MM.1S (cell line): ENCODE measurements at regions not wholly inside any gene's neighbourhood (a gene's known extent, or its start where the extent isn't known, plus 50 kb on each side); places are given as distances from the start of the nearest gene placed in this dataset.

Experiments used
- DNase-seq: peaks from one replicate; pipeline ENCODE4 v3.0.0-alpha.2; 2015
- H2AFZ ChIP-seq: fragments of 300-600 bp; sonication (generic); 2 replicates; pipeline ENCODE4 v1.6.0; 2016; ENCODE audit warnings: antibody characterized with exemption, low read length
- H3F3A ChIP-seq: fragments of 300-600 bp; sonication (generic); 2 replicates; pipeline ENCODE4 v1.6.1; 2016; ENCODE audit warnings: mild to moderate bottlenecking, antibody characterized with exemption, low read length, moderate library complexity, mixed read lengths; ENCODE audit not compliant: insufficient read depth
- H3K27ac ChIP-seq: fragments of 300-600 bp; sonication (generic); 2 replicates; pipeline ENCODE4 v1.5.1; 2016; ENCODE audit warnings: mild to moderate bottlenecking, low read length
- H3K27me3 ChIP-seq: fragments of 300-600 bp; sonication (generic); replicated peaks from 2 replicates; pipeline ENCODE4 v1.6.0; 2016; ENCODE audit warnings: low read length; ENCODE audit not compliant: insufficient read depth
- H3K36me3 ChIP-seq: fragments of 300-600 bp; sonication (generic); replicated peaks from 2 replicates; pipeline ENCODE4 v1.6.1; 2016; ENCODE audit warnings: mild to moderate bottlenecking, low read length, mixed read lengths; ENCODE audit not compliant: insufficient read depth
- H3K4me1 ChIP-seq: fragments of 300-600 bp; sonication (generic); 2 replicates; pipeline ENCODE4 v1.6.1; 2016; ENCODE audit warnings: low read length, mixed read lengths
- H3K4me2 ChIP-seq: fragments of 300-600 bp; sonication (generic); 2 replicates; pipeline ENCODE4 v1.6.0; 2016; ENCODE audit warnings: low read depth, low read length
- H3K4me3 ChIP-seq: fragments of 300-600 bp; sonication (generic); 2 replicates; pipeline ENCODE4 v1.5.1; 2016; ENCODE audit warnings: low read length, mixed read lengths
- H3K79me2 ChIP-seq: fragments of 300-600 bp; sonication (generic); 2 replicates; pipeline ENCODE4 v1.6.1; 2016; ENCODE audit warnings: mixed run types, low read length, mixed read lengths
- H3K9ac ChIP-seq: fragments of 300-600 bp; sonication (generic); 2 replicates; pipeline ENCODE4 v1.6.1; 2016; ENCODE audit warnings: low read length, mixed read lengths
- H3K9me2 ChIP-seq: fragments of 300-600 bp; sonication (generic); replicated peaks from 2 replicates; pipeline ENCODE4 v1.6.1; 2016; ENCODE audit warnings: mild to moderate bottlenecking, low read length, mixed read lengths; ENCODE audit not compliant: insufficient read depth
- H3K9me3 ChIP-seq: fragments of 300-600 bp; sonication (generic); replicated peaks from 2 replicates; pipeline ENCODE4 v1.6.1; 2016; ENCODE audit warnings: mild to moderate bottlenecking, low read length, mixed read lengths; ENCODE audit not compliant: insufficient read depth
- H4K20me1 ChIP-seq: fragments of 300-600 bp; sonication (generic); 2 replicates; pipeline ENCODE4 v1.6.1; 2016; ENCODE audit warnings: mild to moderate bottlenecking, low read length, moderate library complexity, mixed read lengths; ENCODE audit not compliant: insufficient read depth
- EZH2 ChIP-seq: fragments of 300-600 bp; sonication (generic); optimal IDR thresholded peaks from 2 replicates; pipeline ENCODE3; 2017; ENCODE audit warnings: low read depth, mild to moderate bottlenecking, antibody characterized with exemption, low read length, mixed read lengths
- EZH2phosphoT487 ChIP-seq: fragments of 300-600 bp; sonication (generic); IDR thresholded peaks from 2 replicates; pipeline ENCODE4 v1.6.1; 2018; ENCODE audit warnings: antibody characterized with exemption, low read length
- TF ChIP-seq, protein P1 (sequence below): fragments of 300-600 bp; sonication (generic); IDR thresholded peaks from 2 replicates; pipeline ENCODE4 v1.5.1; 2016; ENCODE audit warnings: antibody characterized with exemption, low read length, mixed read lengths

DNA sequence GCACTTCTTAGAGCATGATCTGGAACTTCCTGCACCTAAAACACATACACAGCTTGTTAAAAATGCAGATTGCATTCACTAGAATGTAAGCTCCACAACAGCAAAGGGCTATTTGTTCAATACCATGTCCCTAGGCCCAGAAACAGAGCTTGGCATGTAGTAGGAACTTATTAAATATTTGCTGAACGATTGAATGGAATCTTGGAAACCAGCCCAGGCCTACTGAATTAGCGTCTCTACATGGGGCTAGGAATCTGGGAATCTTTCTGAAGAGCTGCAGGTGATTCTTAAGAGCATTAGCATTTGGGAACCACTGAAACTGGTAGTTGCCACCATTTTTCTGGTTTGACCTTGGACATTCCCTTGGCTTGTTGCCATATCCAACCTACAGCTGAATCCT lies 234.1 kb downstream of the STIM2 start:
- no peaks in the 10 kb centered on the region for H3F3A ChIP-seq
- H3K4me3 ChIP-seq, result no peak overlapping the region
- H4K20me1 ChIP-seq, result no peaks in the 10 kb centered on the region
- no peak overlapping the region for H3K9ac ChIP-seq
- no peaks in the 10 kb centered on the region for H3K79me2 ChIP-seq
- TF ChIP-seq EZH2 (no peak), EZH2phosphoT487 (no peak)
- TF ChIP-seq, protein P1, sequence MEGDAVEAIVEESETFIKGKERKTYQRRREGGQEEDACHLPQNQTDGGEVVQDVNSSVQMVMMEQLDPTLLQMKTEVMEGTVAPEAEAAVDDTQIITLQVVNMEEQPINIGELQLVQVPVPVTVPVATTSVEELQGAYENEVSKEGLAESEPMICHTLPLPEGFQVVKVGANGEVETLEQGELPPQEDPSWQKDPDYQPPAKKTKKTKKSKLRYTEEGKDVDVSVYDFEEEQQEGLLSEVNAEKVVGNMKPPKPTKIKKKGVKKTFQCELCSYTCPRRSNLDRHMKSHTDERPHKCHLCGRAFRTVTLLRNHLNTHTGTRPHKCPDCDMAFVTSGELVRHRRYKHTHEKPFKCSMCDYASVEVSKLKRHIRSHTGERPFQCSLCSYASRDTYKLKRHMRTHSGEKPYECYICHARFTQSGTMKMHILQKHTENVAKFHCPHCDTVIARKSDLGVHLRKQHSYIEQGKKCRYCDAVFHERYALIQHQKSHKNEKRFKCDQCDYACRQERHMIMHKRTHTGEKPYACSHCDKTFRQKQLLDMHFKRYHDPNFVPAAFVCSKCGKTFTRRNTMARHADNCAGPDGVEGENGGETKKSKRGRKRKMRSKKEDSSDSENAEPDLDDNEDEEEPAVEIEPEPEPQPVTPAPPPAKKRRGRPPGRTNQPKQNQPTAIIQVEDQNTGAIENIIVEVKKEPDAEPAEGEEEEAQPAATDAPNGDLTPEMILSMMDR, result no peak
- H2AFZ ChIP-seq, result no peak overlapping the region
- DNase-seq, result no peak
- H3K4me2 ChIP-seq, result no peak overlapping the region
- no peaks in the 10 kb centered on the region for H3K4me1 ChIP-seq
- H3K27me3 ChIP-seq, result no peaks in the 10 kb centered on the region
- H3K36me3 ChIP-seq, result no peaks in the 10 kb centered on the region
- no peak overlapping the region for H3K27ac ChIP-seq
- no peaks in the 10 kb centered on the region for H3K9me2 ChIP-seq
- no peaks in the 10 kb centered on the region for H3K9me3 ChIP-seq

DNA sequence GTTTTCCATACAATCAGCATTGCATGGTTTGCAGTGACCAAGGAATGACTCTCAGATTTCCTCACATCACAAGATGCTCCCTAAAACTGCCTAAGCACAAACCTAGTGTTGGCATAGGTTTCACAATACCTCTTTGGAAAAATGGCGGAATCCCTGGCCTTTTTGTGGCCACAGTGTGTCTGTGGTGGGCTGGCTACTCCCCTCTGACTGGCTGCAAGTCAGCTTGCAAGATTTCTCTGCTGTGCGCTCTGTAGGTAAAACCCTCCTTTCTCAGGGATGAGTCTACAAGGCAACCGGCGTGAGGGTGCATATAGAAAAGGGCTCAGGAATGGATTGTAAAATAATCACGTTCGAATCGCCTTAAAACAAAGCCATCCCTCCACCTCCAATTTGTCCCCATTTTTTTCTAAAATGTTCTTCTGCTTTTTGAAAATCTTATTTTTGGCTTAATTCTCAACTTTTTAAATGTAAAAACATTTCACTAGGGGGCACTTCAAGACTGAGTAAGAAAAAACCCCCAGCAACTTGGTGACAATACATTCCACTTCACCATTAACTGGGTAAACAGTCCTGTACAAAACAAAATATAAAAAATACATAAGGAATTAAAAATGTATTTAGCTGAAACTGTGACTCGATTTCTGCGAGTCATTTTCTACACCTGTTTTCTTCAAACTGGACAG lies 235.6 kb downstream of the STIM2 start:
- no peak overlapping the region for H3K9ac ChIP-seq
- no peak for DNase-seq

DNA sequence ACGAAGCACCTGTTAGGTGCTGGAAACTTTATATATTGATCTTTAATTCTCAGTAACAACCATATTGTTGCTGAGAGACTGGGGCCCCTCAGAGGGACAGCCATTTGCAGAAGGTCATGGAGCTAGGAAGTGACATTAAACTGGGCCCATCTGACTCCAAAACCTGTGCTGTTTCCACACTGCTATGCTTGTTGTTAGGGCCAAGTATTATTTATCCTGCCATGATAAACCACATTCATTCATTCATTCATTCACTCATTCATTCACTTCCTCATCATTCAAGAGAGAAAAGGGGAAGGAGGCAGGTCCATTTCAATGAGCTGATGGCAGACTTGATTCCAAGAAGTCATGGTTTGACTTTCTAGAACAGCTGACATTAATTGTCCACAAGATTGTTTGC lies 237.4 kb downstream of the STIM2 start:
- H3K27ac ChIP-seq, result no peak overlapping the region
- H3K27me3 ChIP-seq, result no peaks in the 10 kb centered on the region
- no peak overlapping the region for H3K9ac ChIP-seq
- no peaks in the 10 kb centered on the region for H3K36me3 ChIP-seq
- no peaks in the 10 kb centered on the region for H3K4me1 ChIP-seq
- H4K20me1 ChIP-seq, result no peaks in the 10 kb centered on the region
- H3K9me3 ChIP-seq, result no peaks in the 10 kb centered on the region
- no peak for DNase-seq
- no peak overlapping the region for H2AFZ ChIP-seq
- H3K4me2 ChIP-seq, result no peak overlapping the region
- no peaks in the 10 kb centered on the region for H3F3A ChIP-seq
- H3K9me2 ChIP-seq, result no peaks in the 10 kb centered on the region
- no peak overlapping the region for H3K4me3 ChIP-seq
- TF ChIP-seq EZH2phosphoT487, result no peak
- H3K79me2 ChIP-seq, result no peaks in the 10 kb centered on the region

More for the DNA sequence above, 235.6 kb downstream of the STIM2 start:
- no peak for TF ChIP-seq EZH2phosphoT487
- TF ChIP-seq EZH2, result no peak
- TF ChIP-seq, protein P1, result no peak
- Histone ChIP-seq H3K27me3 (no peaks in the 10 kb centered on the region), H3K9me2 (no peaks in the 10 kb centered on the region), H3F3A (no peaks in the 10 kb centered on the region), H4K20me1 (no peaks in the 10 kb centered on the region), H3K4me1 (no peaks in the 10 kb centered on the region), H3K27ac (no peak overlapping the region), H3K4me2 (no peak overlapping the region), H3K79me2 (no peaks in the 10 kb centered on the region), H3K4me3 (no peak overlapping the region), H3K36me3 (no peaks in the 10 kb centered on the region), H3K9me3 (no peaks in the 10 kb centered on the region), H2AFZ (no peak overlapping the region)

DNA sequence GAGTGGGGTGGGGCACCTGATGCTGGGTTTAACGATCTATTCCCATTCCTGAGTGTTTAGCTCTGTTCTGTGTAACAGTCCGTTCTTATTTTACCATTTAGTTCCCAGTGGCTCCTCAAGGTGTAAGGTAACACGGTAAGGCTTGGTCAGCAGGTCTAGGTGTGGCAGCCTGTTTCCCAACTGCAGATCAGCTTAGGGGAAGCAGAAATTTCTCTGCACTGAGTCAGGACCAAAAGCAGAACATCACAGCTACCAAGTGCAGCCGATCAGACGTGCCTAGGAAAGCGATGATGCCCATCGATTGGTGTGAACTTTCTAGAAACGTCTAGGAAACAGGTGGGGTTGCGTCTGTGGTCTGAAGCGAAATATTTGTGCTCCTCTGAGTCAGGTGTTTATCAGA lies 240.1 kb downstream of the STIM2 start:
- no peaks in the 10 kb centered on the region for H3K27me3 ChIP-seq
- no peak for DNase-seq
- no peak overlapping the region for H2AFZ ChIP-seq
- no peaks in the 10 kb centered on the region for H3K9me3 ChIP-seq
- no peaks in the 10 kb centered on the region for H3K36me3 ChIP-seq
- no peaks in the 10 kb centered on the region for H3K9me2 ChIP-seq
- no peak overlapping the region for H3K4me3 ChIP-seq
- no peaks in the 10 kb centered on the region for H3F3A ChIP-seq
- no peaks in the 10 kb centered on the region for H4K20me1 ChIP-seq
- H3K9ac ChIP-seq, result no peak overlapping the region
- no peaks in the 10 kb centered on the region for H3K4me1 ChIP-seq
- TF ChIP-seq, protein P1, result no peak
- no peaks in the 10 kb centered on the region for H3K79me2 ChIP-seq
- H3K4me2 ChIP-seq, result no peak overlapping the region
- H3K27ac ChIP-seq, result no peak overlapping the region
